ENCODE measurements at regions not wholly inside any gene's neighbourhood (a gene's known extent, or its start where the extent isn't known, plus 50 kb on each side); places are given as distances from the start of the nearest gene placed in this dataset.

GRCh38 chr14:80316441-80316840 lies 105.1 kb upstream of the DIO2 start:
- no peak overlapping the region for H3K4me3 ChIP-seq (ENCODE audit: low read depth, low read length)
- TF ChIP-seq CTCF (IDR thresholded peaks at IDR 0.05; ENCODE audit: low read depth, low read length) (no peak), MYC (IDR thresholded peaks at IDR 0.05; ENCODE audit: low read depth, low read length) (no peak), MAX (IDR thresholded peaks at IDR 0.05; ENCODE audit: low read depth, low read length) (no peak), POLR2A (IDR thresholded peaks at IDR 0.05; ENCODE audit: extremely low read depth, insufficient read length) (no peak)
- no peak for DNase-seq (ENCODE audit: low read depth)

GRCh38 chr14:80315681-80316080 lies 104.4 kb upstream of the DIO2 start:
- TF ChIP-seq CTCF (IDR thresholded peaks at IDR 0.05; ENCODE audit: low read depth, low read length) (no peak), MAX (IDR thresholded peaks at IDR 0.05; ENCODE audit: low read depth, low read length) (no peak), MYC (IDR thresholded peaks at IDR 0.05; ENCODE audit: low read depth, low read length) (no peak), POLR2A (IDR thresholded peaks at IDR 0.05; ENCODE audit: extremely low read depth, insufficient read length) (no peak)
- DNase-seq (ENCODE audit: low read depth), result no peak
- H3K4me3 ChIP-seq (ENCODE audit: low read depth, low read length), result no peak overlapping the region

- H3K4me3 ChIP-seq (ENCODE audit: low read depth, low read length), result no peak overlapping the region
- TF ChIP-seq POLR2A (IDR thresholded peaks at IDR 0.05; ENCODE audit: extremely low read depth, insufficient read length) (no peak), MAX (IDR thresholded peaks at IDR 0.05; ENCODE audit: low read depth, low read length) (no peak), MYC (IDR thresholded peaks at IDR 0.05; ENCODE audit: low read depth, low read length) (no peak), CTCF (IDR thresholded peaks at IDR 0.05; ENCODE audit: low read depth, low read length) (no peak)
- DNase-seq (ENCODE audit: low read depth), result no peak
Observed at GRCh38 chr14:80313806-80314205, 102.5 kb upstream of the DIO2 start.

- DNase-seq (ENCODE audit: low read depth), result peak; percentile 14
- TF ChIP-seq POLR2A (IDR thresholded peaks at IDR 0.05; ENCODE audit: extremely low read depth, insufficient read length) (no peak), CTCF (IDR thresholded peaks at IDR 0.05; ENCODE audit: low read depth, low read length) (no peak), MYC (IDR thresholded peaks at IDR 0.05; ENCODE audit: low read depth, low read length) (no peak), MAX (IDR thresholded peaks at IDR 0.05; ENCODE audit: low read depth, low read length) (no peak)
- no peak overlapping the region for H3K4me3 ChIP-seq (ENCODE audit: low read depth, low read length)
Observed at GRCh38 chr14:80310938-80311750, 99.8 kb upstream of the DIO2 start.

- no peak overlapping the region for H3K4me3 ChIP-seq (ENCODE audit: low read depth, low read length)
- TF ChIP-seq POLR2A (IDR thresholded peaks at IDR 0.05; ENCODE audit: extremely low read depth, insufficient read length) (no peak), MAX (IDR thresholded peaks at IDR 0.05; ENCODE audit: low read depth, low read length) (no peak), MYC (IDR thresholded peaks at IDR 0.05; ENCODE audit: low read depth, low read length) (no peak), CTCF (IDR thresholded peaks at IDR 0.05; ENCODE audit: low read depth, low read length) (no peak)
- no peak for DNase-seq (ENCODE audit: low read depth)
Observed at GRCh38 chr14:80304125-80304766, 92.9 kb upstream of the DIO2 start.
